Anterior cingulate cortex (tissue), 58 donors: ENCODE measurements at regions not wholly inside any gene's neighbourhood (a gene's known extent, or its start where the extent isn't known, plus 50 kb on each side); places are given as distances from the start of the nearest gene placed in this dataset.
"Not testable (repeated sequence)": the region's sequence is repeated elsewhere in the genome, so short reads cannot be mapped to it uniquely, and the experiment has no call there.

Experiments used
- DNase-seq, 58 donors: peaks; one replicate each; lab custom pipeline; 2025; lab: John Stamatoyannopoulos, UW

- no peak for DNase-seq
Measured at GRCh38 chr11:50088231-50088630, 55.6 kb downstream of the OR4C45 start.

GRCh38 chr11:50098186-50098725 lies 65.6 kb downstream of the OR4C45 start:
- no peak for DNase-seq

GRCh38 chr11:50102916-50103315 lies 70.2 kb downstream of the OR4C45 start:
- DNase-seq = no peak

GRCh38 chr11:50140686-50141085 lies 108.0 kb downstream of the OR4C45 start:
- peak in 3 of 58 donors; percentile 0 to 35 (median 14) for DNase-seq

- DNase-seq = peak in 6 of 58 donors; percentile 3 to 29 (median 10)
Measured at GRCh38 chr11:50146308-50146707, 113.6 kb downstream of the OR4C45 start.

GRCh38 chr11:50147946-50148345 lies 115.3 kb downstream of the OR4C45 start:
- DNase-seq = not testable (repeated sequence)

- DNase-seq = no peak
Measured at GRCh38 chr11:50155508-50155907, 122.8 kb downstream of the OR4C45 start.

GRCh38 chr11:50164050-50164449 lies 131.4 kb downstream of the OR4C45 start:
- no peak for DNase-seq

- no peak for DNase-seq
Measured at GRCh38 chr11:50169634-50170033, 137.0 kb downstream of the OR4C45 start.

- DNase-seq = peak in 1 of 58 donors; percentile 6
Measured at GRCh38 chr11:50170115-50170514, 137.4 kb downstream of the OR4C45 start.

- peak in 2 of 58 donors; percentile 16 to 34 for DNase-seq
Measured at GRCh38 chr11:50174189-50174588, 141.5 kb downstream of the OR4C45 start.

- DNase-seq = no peak
Measured at GRCh38 chr11:50174975-50175374, 142.3 kb downstream of the OR4C45 start.

GRCh38 chr11:50178737-50179136 lies 146.1 kb downstream of the OR4C45 start:
- DNase-seq = no peak

- no peak for DNase-seq
Measured at GRCh38 chr11:50181334-50181733, 148.7 kb downstream of the OR4C45 start.

- peak in 21 of 58 donors; percentile 0 to 62 (median 13) for DNase-seq
Measured at GRCh38 chr11:50182486-50182885, 149.8 kb downstream of the OR4C45 start.

GRCh38 chr11:50183170-50183569 lies 150.5 kb downstream of the OR4C45 start:
- not testable (repeated sequence) for DNase-seq

GRCh38 chr11:50186146-50186545 lies 153.5 kb downstream of the OR4C45 start:
- DNase-seq = no peak

GRCh38 chr11:50187220-50187619 lies 154.5 kb downstream of the OR4C45 start:
- no peak for DNase-seq

GRCh38 chr11:50188040-50188439 lies 155.4 kb downstream of the OR4C45 start:
- no peak for DNase-seq

GRCh38 chr11:50192743-50193142 lies 160.1 kb downstream of the OR4C45 start:
- no peak for DNase-seq

- DNase-seq = no peak
Measured at GRCh38 chr11:50214376-50214775, 181.7 kb downstream of the OR4C45 start.

- no peak for DNase-seq
Measured at GRCh38 chr11:50220651-50221050, 188.0 kb downstream of the OR4C45 start.

- not testable (repeated sequence) for DNase-seq
Measured at GRCh38 chr11:50238368-50238767, 205.7 kb downstream of the OR4C45 start.
